NCI-H2107 (cell line): ENCODE measurements at regions not wholly inside any gene's neighbourhood (a gene's known extent, or its start where the extent isn't known, plus 50 kb on each side); places are given as distances from the start of the nearest gene placed in this dataset.

Experiments
- DNase-seq: peaks from one replicate; lab custom pipeline; 2025; lab: John Stamatoyannopoulos, UW

DNA sequence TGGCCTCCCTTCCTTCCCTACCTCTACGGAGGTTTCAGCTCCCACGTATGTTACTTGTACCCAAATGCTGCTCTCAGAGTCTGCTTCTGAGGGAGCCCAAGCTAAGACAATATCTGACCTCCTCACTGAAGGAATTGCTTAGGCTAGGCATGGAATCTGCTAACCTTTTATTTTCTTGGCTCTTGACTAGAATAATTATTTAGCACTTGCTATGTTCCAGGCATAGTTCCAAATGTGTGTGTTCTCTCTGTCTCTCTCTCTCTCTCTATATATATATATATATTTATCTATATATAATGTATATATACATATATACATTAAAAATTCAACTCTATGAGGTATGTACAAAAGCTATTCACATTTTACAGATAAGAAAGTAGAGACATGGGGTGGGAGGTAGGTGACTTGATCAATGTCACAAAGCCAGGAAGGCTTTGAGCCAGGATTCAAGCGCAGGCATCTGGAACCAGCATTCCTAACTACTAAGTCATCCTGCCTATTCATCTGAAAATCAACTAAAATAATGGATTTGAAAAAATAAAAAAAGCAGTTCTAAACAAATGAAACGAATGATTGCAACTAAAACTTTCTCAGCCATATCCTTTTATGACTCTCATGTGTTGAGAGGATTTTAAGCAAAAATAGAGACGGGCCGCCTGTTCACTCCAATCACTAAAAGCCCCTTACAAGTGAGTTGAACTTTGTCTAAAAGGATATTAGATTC lies 189.7 kb upstream of the JAG1 start:
- DNase-seq: no peak

DNA sequence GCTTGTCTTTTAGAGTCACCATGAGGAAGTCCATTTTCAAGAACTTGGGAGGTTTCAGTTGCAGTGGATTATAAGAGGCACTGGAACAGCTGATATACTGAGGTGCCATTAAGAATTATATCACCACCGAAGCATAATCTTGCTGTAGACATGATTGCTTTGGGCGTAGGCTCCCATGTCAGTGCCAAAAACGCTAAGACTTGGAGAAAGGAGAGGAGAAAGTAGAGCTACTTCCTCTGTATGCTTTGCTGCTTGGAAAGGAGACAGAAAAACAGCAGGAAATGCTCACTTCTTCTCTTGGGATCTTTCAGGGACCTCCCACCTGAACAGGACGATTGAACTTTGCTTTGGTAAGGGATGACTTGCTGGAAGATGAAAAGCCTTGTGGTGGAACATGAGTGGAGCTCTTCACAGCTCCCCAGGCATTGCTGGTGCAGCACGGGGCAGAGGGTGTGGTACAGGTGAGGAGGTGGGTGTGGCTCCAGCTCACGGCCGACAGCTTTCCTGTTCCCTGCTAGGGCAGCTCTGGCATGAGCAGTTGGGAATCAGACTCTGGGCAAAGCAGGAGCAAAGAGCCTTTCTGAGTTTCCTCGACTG lies 190.4 kb upstream of the JAG1 start:
- DNase-seq: no peak

DNA sequence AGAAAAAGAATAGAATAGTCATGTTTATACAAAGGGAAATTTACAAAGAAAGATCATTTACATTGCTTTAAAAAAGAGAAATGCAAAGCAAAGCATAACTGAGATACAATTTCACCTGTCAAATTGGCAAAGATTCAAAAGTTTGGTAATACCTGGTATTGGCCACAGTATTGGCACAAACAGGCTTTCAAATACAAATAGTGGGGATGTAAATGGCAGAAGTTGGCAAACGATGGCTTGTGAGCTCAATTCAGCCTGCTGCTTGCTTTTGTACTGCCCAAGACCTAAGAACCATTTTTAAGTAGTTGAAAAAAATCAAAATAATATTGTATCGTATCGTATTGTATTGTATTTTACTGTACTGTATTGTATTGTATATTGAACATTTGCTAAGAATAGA lies 194.5 kb upstream of the JAG1 start:
- DNase-seq: no peak

DNA sequence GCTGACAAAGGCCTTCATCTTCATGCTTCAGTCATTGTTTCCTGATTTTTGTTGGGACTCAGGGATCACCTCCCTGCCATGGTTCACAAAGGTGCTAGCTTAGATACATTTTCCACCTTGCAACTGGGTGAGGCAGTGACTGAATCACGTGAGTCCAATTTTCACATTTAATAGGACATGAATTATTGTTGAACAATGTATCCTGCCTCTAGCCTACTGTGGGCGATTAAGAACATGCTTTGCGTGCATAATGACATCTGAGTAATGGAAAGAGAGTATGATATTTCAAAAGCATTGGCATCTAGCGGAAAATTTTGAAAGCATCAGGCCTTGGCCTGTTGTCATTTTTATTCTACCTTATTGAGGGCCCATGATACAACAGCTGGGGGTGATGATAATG lies 199.2 kb upstream of the JAG1 start:
- DNase-seq: no peak

DNA sequence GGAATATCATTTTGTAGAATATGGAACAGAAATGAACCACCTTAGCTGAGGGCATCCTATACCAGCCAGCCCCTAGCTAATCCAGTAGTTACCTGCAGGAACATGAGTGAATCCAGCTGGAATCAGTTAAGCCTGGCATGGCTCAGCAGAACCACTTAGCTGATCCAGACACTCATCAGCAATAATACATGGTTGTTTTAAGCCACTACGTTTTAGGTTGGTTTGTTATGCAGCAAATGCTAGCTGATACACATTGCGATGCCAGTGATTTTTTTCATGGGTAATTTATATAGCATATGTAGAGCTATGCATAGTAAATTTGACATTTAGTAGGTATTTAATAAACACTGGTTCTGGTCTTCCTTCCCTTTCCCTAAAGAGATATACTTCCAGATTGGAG lies 201.9 kb upstream of the JAG1 start:
- no peak for DNase-seq

DNA sequence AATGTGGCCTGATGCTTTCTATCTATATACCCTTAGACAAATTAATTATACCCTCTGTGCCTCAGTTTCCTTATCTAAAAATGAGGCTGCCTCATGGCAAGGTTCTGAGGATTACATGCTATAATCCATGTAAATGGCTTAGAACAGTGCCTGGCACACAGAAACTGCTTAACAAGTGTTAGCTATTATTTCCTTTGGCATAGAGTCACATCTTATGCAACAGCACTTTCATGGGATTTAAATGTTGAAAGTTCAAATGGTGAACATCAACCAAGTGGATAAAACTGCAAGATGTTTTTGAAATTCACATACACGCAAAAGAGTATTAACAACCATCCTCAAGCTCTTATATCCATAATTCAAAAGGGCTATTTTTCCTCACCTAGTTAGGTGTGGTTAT lies 202.8 kb upstream of the JAG1 start:
- no peak for DNase-seq

DNA sequence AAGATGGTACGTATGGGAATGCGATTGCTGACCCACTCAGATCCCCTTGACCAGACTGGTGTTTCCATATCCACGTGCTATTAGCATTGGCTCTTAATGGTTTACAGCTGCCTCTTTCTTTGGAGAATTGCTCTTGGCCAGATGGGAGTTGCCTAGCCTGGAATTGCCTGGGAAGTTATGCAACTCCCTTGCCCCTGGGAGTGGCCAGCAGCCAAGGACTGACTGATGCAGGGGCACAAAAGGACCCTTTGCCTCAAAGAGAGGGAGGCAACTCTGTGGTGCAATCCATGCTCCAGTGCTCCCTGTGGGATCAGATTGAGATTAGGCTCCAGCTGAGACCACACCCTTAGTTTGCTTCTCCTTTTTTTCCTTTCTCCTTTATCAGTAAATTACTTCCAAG lies 203.5 kb upstream of the JAG1 start:
- no peak for DNase-seq

DNA sequence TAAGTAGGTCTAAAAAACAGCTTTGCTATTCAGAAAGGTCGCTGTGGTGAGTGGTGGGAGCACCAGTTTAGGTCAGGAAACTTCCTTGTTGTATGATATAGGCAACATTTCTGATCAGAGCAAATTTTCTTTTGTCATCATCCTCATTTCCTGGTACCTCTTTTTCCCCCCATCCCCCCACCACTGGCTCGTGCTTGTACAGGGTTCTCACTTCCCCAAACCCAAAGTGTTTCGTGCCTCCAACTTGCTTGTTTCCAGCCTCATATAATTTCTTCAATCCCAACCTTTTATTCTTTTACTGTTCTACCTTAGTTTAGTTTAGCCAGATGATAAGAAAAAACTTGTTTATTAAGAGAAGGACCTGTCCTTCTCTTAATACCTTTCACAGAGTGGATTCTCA lies 209.4 kb upstream of the JAG1 start:
- DNase-seq: no peak

DNA sequence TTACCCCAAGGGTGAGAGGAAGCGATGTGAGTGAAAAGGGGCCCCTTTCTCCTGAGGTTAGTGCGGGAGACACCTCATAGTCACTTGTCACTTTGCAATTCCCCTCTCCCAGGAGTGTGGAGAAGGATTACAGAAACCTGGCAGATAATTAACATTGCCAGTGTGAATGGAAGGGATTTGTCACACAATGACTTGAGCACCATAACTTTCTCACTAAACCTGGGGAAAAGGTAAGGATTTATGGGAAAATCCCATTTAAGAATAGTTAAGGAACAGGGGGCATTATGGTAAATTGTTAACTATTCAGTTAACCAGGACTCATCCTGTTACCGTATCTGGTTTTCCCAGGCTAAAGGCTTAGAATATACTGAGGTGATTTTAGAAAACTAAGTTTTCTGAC lies 219.5 kb upstream of the JAG1 start:
- no peak for DNase-seq

DNA sequence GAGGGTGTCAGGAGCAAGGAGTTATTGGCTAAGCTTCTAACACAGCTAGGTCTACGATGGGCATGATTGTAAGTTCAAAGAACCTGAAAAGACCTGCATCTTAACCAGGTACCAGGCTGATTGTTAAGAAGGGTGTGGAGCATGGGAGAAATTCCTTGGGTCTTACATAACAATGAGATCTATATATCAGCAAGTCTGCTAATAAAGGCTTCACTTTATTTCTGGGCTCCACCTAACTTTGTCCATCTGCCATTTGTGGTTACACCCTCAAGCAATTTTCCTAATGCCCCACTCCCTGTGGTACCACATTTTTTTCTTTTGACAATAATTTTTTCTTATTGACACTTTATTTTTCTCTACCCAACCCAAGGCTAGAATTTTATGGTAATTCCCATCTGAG lies 223.5 kb upstream of the JAG1 start:
- DNase-seq: no peak

DNA sequence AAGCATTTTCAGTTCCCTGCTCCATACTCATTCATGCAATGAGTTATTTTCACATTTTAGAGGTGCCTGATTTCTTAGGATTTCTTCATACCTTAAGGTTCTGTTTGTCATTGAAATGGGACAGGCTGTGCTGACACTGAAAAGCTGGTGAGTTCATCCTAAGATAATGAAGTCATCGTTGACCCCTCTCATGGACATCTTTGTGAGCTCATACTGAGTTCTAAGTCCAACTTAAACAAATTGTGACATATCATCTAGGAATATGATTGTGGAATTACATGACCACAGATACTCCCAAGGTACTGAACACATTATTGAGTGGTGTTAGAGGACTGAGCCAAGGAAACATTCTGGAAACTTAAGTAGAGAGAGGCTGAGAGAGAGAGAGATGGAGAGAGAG lies 224.8 kb upstream of the JAG1 start:
- no peak for DNase-seq

DNA sequence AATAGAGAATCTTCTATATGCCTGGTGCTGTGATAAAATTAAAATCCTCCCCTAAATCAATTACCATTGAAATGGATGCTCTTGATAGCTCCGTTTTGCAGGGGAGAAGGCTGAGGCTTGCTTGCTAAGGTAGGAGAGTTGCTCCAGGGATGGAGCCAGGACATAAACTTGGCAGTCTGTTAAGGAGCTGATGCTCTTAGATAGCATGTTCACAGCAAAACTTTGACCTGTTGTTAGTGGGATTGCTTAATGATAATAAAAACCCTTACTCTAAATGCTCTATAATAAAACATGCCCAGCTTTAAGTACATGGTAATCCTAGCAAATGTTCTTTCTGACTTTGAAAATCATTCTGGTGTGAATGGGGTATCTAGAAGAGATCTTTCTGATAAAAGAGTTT lies 228.4 kb upstream of the JAG1 start:
- no peak for DNase-seq

DNA sequence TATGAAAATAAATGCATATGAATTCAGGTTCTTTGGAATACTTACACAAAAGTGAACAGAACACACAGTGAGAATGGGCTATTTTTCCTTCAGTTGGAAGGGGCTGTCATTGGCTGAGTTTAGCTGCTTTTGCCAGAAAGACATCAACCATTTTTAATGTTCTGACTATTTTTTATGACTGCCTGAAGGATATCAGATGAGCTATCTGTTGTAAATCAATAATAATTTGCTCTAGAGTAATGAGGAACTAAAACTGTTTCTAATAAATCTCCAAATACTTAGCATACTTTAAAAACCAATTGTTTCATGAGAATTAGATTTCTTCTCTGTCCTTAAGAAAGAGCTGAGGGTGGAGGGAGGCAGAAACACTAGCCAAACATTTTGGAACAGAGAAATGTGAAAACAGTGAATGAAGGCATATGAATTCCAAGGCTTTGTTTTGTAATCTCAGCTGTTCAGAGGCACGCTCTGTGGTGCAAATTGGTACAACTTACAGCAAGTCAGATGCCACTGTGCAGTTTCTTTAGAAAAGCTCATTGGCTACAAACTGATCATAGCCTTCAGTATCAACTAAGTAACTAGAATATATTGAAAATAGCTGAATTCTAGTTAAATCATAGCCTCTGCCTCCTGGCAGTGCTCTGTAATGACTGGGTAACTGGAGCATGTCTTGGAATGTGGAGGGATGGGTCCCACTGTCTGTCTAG lies 228.9 kb upstream of the JAG1 start:
- DNase-seq: no peak

DNA sequence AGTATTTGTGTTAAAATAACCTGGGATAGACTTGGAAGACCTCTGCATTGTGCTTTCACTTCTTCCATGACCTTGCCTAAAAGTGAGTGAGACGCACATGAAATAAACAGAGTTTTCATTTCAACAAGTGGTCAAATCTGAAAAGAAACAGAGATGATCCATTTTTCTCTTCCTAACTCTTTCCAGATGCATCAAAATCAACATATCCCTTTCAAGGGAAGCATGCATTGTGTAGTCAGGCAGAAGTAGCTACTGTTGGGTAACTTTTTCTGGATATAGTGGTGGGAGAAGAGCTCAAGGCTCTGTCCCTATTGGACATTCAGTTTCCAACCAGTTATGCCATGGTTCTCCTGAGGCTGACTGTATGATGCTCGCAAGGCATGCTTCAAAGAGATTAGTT lies 233.0 kb upstream of the JAG1 start:
- DNase-seq: no peak

DNA sequence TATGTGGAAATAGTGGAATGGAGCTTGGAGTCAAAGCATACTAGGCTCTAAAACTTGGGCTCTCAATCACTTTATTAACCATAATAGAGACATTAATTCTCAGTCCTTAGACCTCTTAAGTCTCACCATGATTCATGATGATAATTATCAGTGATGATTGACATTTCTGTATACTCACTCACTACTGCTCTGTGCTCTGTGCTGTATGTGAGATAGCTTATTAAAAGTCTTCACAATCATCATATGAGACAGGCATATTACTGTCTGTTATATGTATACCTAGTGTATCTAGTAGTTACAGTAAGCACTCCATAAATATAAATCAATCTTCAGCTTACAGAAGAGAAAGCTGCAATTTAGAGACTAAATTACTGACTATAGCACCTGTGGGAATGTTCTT lies 236.0 kb upstream of the JAG1 start:
- DNase-seq: no peak

DNA sequence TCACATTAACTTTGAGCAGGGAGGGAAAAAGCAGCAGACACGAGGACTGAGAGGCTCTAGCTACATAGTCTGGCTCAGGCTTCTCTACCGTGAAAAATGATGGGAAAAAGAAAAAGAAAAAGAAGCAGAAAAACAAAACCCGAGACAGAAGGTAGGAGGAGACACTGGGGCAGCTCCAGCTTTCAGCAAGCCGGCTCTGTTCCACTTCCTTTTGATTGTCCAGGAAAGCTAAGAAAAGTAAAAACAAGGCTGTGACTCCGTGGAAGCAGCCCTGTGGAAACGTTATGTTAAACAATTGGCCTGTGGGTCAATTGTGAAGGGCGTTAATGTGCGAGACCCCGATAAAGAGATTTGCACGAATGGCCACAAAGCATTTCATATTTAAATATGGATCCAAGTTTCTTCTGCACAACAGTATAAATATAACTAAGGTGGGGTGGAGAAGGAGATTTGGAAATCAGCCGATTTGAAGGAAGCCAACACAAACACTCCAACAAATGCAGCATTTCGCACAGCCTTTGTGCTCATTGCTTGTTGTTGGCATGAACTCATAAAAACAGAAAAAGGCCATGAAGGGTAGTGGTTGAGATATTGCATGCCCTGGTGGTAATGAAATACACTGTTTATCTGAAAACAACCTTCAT lies 236.9 kb upstream of the JAG1 start:
- DNase-seq: no peak

DNA sequence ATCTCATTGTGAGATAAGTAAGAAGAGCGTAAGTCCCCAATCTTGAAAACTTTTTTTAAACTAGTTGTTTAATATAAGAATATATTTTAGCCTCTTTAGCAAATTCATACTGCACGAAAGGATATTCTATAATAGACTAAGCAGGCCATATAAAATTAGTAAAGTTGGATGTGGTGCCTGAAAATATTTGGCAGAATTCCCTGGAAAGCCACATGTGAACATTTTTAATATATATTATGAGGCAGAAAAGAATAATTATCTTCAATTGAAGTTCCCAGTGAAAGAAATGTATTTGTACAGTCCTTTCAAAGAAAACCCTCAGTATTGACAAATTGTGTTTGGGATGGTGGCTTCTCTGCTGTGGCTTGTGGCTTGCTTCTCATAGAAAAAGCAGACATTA lies 237.5 kb upstream of the JAG1 start:
- no peak for DNase-seq

DNA sequence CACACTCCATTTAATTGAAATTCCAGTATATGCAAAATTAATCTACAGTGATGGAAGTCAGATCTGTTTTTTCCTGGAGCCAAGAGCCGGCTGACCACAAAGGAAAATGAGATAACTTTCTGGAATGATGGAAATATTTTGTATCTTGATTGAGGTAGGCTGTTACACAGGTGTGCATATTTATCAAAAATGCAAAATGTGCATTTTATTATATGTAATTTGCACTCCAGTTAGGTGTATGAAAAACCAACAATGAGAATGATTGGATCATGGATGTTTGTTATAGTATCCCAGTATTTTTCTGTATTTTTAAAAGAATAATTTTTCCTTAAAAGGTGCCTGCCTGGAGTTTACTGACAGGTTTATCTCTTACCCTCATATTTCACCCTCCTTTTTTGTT lies 242.0 kb upstream of the JAG1 start:
- DNase-seq: no peak

DNA sequence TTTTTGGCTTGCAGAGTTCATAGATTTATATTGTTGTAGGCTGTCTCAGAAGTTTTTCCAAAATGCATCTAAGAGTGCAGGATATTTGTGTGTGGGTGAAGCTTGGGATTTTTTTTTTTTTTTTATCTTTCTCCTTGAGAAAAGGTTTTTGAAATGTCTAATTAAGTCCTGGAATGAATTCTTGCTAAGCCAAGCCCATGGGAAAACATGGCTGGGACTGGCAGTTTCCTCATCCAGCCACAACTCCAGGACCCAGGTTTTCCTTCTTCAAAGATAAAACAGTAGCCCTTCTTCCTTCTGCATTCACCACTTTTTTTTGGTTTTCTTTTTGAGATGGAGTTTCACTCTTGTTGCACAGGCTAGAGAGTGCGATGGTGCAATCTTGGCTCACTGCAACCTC lies 242.5 kb upstream of the JAG1 start:
- no peak for DNase-seq

DNA sequence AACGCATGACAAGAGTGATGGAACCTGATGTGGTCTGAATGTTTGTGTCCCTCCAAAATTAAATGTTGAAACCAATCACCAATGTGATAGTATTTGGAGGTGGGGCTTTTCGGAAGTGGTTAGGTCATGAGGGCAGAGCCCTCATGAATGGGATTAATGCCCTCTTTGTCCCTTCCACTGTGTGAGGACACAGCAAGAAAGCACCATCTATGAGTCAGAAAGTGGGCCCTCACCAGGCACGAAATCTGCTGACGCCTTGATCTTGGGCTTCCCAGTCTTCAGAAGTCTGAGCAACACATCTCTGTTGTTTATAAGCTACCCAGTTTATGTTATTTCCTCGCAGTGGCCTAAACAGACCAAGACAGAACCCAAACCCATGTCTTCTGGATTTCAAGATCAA lies 244.0 kb upstream of the JAG1 start:
- no peak for DNase-seq

DNA sequence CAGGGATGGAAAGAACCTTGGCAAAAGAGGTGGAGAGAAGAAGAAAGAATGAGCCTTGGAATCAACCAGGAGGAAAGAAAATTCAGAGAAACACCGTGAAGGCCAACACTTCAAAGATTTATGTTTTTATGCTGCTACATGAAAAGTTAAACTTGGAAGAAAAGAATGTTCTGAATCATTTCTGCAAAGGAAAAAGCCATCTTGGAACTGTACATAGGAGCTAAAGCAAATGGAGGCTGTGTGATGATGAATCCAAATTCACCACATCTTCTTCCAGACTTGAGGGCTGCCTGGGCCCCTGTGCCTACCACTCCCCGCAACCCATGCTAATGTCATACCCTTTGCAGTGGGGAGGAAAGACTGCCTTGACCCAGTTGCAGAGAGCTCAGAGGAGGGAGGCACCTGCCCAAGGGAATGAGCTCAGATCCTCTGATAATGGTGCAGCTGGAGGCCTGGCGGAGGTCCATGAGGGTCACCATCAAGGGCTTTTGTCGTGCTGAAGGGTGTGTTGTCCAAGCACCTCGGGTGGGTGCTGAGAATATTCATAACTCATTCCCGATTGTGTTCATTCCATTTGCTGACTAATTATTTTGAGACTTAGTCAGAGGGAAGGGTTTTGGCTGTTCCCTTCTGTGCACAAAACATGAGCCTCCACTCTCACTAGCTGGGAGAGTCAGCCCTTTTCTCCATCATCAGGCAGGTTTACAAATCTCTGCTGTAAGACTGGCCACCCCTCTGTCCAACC lies 245.8 kb upstream of the JAG1 start:
- DNase-seq: no peak

DNA sequence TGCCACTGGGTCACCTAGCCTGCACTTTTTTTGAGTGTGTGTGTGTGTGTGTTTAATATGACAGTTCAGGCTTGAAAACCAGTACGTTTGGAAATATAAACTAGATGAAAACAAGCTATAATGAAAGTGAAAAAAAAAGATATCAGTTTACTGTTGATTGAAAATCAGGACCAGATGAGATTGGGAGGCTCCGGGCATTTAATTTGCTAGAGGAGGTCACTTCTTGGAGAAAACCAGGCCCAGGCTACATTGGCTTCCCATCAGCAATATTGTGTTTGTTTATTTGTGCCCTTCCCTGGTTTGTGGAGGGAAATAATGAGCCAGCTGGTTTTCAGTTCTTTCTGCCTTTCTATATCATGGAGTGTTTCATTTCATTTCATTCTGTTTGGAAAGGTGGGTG lies 246.6 kb upstream of the JAG1 start:
- DNase-seq: no peak
